ENCODE measurements at regions not wholly inside any gene's neighbourhood (a gene's known extent, or its start where the extent isn't known, plus 50 kb on each side); places are given as distances from the start of the nearest gene placed in this dataset.
"Not testable (repeated sequence)": the region's sequence is repeated elsewhere in the genome, so short reads cannot be mapped to it uniquely, and the experiment has no call there.

DNA sequence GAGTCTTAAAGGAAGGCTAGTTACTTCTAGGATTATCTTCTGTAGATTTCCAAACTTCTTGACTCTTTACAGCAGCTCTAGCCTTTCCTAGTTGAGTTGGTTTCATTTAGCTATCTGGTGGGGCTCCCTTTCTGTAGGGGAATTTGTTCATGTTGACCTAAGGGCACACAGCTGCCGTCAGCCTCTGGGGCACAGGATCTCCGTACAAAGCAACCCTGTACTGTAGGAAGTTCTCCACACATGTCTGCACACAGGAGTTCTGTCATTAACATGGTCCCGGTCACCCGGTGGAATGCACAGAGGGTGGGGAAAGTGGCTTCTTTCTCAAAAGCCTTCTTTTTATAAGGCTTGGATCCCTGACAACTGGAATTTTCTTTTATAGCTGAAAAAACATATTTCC lies 88.7 kb upstream of the TNIK start:
- peak; percentile 52 for DNase-seq (ENCODE audit: low read depth)

DNA sequence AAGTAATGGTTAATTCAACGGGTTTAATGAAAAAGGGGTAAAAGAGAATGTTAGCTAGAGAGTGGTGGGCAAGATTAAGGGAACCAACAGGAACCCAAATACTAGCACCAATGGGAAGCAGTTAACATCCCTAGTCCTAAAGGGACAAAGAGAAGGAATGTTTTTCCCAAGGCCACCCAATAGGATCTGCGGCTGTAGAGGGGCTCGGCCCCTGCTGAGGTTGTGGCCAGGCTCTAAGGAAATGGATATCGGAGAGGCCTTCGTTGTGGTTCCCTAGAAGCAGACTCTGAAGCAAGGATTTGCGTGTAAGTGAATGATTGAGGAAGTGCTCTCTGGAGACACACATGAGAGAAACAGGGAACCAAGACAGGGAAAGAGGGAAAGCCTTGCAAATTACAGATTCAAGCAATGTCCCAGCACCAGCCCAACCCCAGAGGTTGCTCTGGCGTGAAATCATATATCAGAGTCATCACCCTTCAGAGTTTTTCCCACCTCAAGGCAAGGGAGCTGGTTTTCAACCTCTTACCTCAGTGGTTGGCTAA lies 83.6 kb upstream of the TNIK start:
- DNase-seq (ENCODE audit: low read depth): no peak

DNA sequence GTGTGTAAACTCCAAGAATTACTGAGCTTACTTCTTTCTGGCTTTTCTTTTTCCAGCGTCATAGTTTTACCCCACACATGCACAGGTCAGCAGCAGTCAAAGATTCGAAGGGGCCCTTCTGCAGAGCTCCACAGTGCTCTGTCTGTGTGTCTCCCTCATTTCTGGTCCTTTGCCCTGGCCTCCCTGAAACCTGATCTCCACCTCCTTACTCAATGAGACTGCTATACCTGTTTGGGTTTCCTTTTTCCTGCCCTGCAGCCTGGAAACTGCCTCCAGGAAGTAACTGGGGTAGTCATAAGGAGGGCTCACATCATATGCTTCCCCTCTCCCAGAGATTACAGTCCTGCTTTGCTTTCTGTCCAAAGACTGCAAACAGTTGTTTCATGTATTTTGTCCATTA lies 82.8 kb upstream of the TNIK start:
- DNase-seq (ENCODE audit: low read depth): no peak

DNA sequence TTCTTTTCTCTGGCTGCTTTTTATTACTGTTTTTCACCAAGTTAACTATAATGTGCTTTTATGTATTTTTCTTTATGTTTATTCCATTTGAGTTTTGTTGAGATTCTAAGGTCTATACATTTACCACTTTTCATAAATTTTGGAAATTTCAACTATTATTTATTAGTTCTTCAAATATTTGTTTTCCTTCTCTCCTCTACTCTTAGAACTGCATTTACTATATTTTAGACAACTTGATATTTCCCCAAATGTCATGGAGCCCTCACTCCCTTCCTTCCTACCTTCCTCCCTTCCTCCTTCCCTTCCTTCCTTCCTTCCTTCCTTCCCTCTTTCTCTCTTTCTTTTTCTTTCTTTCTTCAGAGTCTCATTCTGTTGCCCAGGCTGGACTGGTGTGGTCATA lies 81.4 kb upstream of the TNIK start:
- no peak for DNase-seq (ENCODE audit: low read depth)

DNA sequence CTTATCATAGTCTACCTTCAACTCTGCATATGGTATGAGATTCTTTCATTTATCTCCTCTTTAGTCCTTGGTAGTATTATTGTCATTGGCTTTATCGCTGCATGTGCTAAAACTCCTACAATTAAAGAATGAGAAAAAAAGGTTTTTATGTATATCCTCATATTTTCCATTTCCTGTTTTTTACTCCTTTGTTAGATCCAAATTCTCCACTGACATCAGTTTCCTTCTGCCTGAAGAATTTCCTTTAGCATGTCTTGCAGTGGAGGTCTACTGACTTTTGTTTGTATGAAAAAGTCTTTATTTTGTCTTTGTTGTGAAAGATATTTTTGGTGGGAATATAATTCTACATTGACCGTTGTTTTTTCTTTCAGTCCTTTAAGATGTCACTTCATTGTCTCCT lies 81.0 kb upstream of the TNIK start:
- no peak for DNase-seq (ENCODE audit: low read depth)

DNA sequence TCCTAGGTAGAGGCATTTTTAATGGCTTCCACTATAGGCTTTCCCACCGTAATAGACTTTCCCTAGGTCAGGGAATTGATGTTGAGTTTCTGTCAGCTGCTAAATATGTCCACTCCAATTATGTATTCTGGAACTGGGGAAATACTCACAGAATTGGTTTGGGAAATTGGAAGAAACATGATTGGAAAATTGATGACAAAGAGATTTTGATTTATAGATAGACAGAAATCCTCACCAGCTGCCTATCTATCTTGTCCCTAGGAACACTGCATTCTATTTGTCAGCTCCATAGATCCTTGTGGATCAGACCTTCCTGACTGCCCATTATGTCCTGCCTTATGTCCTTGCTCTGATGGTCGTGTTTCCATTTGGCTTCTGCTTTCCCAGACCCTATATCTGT lies 75.6 kb upstream of the TNIK start:
- no peak for DNase-seq (ENCODE audit: low read depth)

DNA sequence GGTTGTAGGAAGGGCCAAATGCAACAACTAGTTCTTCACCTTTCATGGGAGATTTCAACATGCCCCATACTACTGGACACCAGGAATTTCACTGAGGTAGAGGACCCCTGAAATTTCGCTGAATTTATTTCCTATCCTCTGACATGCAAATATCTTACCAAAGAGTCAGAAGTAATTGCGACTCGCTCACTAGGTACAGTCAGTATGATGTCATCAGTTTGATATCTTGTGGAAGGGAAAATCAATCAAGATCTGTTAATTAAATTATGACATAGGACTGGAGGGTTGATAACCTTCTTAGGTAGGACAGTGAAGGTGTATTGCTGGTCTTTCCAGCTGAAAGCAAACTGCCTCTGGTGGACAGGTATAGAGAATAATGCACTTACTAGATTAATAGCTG lies 74.9 kb upstream of the TNIK start:
- DNase-seq (ENCODE audit: low read depth): no peak

DNA sequence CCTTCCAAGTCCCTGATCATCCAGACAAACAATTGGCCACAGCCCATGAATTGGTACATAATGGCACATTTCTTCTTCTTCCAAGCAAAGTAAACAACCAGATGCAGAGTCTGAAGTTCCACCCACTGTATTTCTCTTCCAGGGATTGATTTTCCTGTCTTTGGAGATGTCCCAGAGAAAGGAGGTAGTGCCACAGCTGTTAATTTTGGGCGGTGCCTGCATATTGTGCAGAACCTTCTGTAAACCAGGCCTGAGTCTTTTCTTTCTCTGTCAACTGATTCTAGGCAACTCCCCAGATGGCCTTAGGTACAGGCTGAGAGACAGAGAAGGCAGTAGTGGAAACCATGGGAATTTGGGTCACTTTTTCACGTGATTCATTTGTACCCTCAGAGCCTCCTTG lies 73.5 kb upstream of the TNIK start:
- DNase-seq (ENCODE audit: low read depth): no peak

DNA sequence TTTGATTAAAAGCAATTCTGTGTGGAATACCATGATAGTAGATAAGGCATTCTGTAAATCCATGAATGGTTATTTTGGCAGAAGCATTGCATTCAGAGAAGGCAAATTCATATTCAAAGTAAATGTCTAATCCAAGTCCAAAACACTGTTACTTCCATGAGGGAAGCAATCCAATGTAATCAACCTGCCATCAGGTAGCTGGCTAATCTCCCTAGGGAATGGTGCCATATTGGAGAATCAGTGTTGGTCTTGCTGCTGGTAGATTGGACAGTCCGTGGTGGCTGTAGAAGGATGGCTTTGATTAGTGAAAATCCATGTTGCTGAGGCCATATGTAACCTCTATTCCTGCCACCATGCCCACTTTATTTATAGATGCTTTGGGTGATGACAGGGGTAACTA lies 72.1 kb upstream of the TNIK start:
- no peak for DNase-seq (ENCODE audit: low read depth)

DNA sequence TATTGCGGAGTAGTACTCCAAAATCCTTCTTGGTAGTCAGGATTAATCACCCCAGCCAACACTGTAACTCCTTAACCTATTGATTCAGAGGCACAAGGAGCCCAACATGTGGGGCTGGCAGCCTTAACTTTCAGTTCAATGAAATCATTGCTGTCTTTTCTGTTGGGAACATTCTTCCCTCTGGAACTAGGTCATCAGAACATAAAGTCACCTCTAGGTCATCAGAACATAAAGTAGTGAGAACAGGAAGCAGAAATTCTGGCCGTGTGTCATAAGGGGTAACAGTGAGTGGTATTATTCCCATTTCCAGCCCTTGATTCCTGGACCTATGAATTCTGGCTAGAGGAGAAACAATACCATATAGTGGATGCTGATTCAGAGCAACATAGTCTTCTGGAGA lies 71.5 kb upstream of the TNIK start:
- DNase-seq (ENCODE audit: low read depth): no peak

DNA sequence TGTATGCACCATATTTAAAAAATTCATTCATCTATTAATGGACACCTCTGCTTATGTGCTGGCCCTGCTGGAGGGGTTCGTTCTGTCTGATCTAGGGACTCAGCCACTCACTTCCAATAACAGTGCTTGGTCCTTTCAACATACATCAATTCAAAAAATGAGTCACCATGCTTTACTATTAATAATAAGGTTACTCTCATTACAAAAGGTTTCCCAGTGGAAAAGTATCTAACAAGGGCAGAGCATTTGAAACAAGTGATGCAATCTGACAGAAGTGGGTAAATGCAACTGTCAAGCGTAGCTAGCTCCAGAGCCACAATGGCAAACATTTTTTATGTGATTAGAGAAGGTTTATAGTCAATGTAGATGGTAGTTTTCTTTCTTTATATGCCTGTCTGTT lies 67.9 kb upstream of the TNIK start:
- DNase-seq (ENCODE audit: low read depth): peak; percentile 21

DNA sequence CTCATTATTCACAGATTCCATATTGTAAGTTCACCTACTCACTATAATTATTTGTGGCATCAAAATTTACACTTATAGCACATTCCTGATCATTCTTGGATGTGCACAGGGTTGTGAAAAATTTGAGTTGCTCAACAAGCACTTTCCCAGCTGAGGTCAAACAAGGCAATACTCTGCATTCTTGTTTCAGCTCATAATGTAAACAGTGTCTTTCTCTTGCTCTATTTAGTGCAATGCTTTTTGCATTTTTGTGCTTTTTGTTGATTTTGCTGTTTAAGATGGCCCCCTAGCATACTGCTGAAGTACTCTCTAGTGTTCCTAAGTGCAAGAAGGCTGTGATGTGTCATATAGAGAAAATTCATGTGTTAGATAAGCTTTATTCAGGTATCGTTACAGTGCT lies 66.7 kb upstream of the TNIK start:
- peak; percentile 94 for DNase-seq (ENCODE audit: low read depth)

DNA sequence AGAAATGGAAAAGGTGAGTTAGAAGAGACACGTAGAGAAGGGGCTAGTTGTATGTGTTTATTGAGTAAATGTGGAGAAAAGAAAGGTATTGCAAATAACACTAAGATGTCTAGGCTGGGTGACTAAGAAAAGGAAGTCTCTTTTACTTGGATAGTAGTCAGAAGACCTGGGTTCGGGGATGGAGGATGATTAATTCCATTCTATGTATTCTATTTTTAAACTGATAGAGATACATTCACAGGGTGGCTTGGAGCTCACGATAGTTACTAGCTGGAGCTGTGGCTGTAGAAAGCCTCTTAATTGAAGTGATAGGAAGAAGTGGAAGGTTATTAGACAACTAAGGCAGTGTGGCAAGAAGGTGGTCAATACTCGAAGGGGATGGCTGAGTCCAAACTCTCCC lies 65.9 kb upstream of the TNIK start:
- peak; percentile 78 for DNase-seq (ENCODE audit: low read depth)

DNA sequence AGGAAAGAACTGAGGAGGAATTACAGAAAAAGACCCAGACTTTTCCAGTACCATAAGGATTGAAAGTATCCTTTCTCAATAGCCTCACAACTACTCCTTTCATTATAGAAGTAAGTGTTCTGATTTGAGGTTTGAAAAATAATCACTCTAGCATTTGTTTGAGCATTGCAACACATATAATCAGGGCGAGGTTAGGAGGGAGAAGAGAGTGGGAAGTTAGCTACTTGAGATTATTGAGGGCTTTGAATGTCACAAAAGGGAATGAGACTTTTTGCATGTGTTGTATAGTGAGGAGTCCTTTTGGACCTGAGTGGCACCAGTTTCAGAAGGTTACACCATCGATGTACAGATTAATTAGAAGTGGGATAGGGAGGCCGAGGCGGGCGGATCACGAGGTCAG lies 65.2 kb upstream of the TNIK start:
- no peak for DNase-seq (ENCODE audit: low read depth)

DNA sequence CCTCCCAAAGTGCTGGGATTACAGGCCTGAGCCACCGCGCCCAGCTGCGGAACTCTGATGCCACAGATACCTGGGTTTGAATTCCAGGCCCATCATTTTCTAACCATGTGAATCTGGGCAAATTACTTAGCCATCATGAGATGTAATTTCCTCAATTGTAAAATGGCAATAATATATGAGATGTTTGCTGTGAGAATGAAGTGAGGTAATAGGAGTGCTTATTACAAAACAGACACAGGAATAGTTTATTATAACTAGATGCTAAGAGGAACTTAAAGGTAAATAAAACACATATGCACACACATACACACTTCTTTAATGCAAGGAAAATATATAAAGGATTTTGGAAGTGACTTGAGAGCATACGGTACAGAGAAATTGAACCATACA lies 64.7 kb upstream of the TNIK start:
- no peak for DNase-seq (ENCODE audit: low read depth)

DNA sequence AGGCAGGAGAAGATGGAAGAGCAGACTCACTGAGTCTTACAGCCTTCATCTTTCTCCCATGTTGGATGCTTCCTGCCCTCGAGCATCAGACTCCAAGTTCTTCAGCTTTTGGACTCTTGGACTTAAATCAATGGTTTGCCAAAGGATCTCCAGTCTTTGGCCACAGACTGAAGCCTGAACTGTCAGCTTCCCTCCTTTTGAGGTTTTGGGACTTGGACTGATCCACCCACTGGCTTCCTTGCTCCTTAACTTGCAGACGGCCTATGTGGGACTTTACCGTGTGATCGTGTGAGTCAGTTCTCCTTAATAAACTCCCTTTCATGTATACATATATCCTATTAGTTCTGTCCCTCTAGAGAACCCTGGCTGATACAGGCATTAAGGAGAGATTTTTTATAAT lies 62.4 kb upstream of the TNIK start:
- peak; percentile 11 for DNase-seq (ENCODE audit: low read depth)

DNA sequence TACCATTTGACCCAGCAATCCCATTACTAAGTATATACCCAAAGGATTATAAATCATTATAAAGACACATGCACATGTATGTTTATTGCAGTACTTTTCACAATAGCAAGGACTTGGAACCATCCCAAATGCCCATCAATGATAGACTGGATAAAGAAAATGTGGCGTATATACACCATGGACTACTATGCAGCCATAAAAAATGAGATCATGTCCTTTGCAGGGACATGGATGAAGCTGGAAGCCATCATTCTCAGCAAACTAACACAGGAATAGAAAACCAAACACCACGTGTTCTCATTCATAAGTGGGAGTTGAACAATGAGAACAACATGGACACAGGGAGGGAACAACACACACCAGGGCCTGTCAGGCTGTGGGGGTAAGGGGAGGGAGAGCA lies 59.2 kb upstream of the TNIK start:
- DNase-seq (ENCODE audit: low read depth): not testable (repeated sequence)

DNA sequence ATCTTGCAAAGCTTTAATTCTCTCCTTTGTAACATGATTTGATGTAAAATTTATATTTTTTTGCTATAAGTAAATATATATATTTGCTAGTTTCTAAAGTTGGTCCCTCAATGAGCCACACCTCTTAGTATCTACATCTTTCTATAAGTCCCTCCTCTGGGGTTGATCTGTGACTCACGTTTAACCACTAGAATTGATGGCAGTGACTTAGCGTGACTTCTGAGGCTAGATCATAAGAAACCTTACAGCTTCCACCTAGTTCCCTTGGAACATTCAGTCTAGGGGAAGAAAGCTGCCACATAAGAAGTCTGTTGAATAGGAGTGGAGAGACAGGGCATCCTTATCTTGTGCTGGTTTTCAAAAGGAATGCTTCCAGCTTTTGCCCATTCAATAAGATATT lies 56.6 kb upstream of the TNIK start:
- DNase-seq (ENCODE audit: low read depth): no peak

DNA sequence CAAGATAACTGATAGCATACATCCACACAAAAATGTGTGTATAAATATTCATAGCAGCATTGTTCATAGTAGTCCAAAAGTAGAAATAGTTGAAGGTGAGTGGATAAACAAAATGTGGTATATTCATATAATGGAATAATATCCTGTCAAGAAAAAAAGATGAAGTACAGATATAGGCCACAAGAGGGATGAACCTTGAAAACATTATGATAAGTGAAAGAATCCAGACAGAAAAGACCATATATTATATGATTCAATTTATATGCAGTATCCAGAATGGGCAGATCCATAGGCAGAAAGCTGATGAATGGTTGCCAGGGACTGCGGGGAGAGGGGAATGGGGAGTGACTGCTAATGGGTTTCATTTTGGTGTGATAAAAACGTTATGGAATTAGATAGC lies 54.3 kb upstream of the TNIK start:
- no peak for DNase-seq (ENCODE audit: low read depth)

DNA sequence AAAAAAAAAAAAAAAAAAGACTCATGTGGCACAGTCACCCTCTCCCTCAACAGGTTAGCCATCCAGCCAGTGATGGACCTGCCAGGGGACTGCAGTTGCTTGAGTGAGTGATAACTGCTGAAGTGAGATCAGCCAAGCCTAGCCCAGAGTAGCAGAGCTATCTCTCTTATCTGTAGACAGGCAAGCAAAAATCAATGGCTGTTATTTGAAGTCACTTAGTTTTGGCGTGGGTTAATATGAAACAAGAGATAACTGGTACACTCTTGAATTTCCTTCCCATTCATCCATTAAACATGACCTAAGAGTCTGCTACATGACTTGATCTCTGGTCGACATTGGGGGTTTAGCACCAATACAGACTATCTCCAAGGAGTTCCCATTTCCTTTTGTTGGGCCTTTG lies 51.2 kb upstream of the TNIK start:
- DNase-seq (ENCODE audit: low read depth): no peak

Data from EH (cell line).